ENCODE measurements at regions not wholly inside any gene's neighbourhood (a gene's known extent, or its start where the extent isn't known, plus 50 kb on each side); places are given as distances from the start of the nearest gene placed in this dataset.

DNA sequence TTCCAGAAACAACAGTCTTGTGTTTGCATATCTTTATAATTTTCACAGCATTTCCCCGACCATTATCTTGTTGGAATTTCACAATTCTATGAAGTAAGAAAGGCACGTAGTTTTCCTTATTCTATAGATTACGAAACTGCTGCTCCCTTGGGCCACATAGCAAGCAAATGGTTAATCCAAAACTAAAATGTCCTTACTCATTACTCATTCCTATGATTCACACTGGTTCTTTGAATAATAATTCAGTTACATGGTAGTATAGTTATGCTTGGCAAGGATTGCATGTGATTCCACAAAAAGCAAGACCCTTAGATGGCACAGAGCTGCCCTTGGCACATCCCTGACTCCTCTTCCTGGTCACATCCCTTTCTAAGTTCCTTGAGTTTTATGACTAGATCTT, 51.2 kb downstream of the OR13H1 start:
- no peaks in the 10 kb centered on the region for H3K27me3 ChIP-seq (ENCODE audit: insufficient read depth, low read length)
- ATAC-seq (no peak), DNase-seq (ENCODE audit: low read depth, low spot score) (no peak)
- ChIA-PET POLR2A (no interaction called here), RAD21 (ENCODE audit: low non-redundant PET in 1 of 2, low total read pairs in 2 of 2, uncharacterized antibody in 2 of 2, unreplicated experiment in 2 of 2) (no interaction called here), CTCF (no interaction called here)
- H3K9me2 ChIP-seq (ENCODE audit: insufficient read depth): no peaks in the 10 kb centered on the region
- no peak overlapping the region for H3K4me2 ChIP-seq (ENCODE audit: low read length)
- H3K27ac ChIP-seq (ENCODE audit: low read depth, low read length): no peak overlapping the region
- no peaks in the 10 kb centered on the region for H3K9me3 ChIP-seq (ENCODE audit: control insufficient read depth in 1 of 2, insufficient read depth in 1 of 2, low read depth in 1 of 2, low read length in 2 of 2)
- no peak overlapping the region for H3K9ac ChIP-seq (ENCODE audit: low read length)
- no peaks in the 10 kb centered on the region for H4K20me1 ChIP-seq (ENCODE audit: insufficient read depth)
- H3K4me1 ChIP-seq (ENCODE audit: control insufficient read depth in 1 of 2, insufficient read depth in 2 of 2, low read length in 2 of 2): no peaks in the 10 kb centered on the region
- H3K36me3 ChIP-seq (ENCODE audit: control insufficient read depth in 1 of 2, insufficient read depth in 2 of 2, low read length in 2 of 2): no peaks in the 10 kb centered on the region
- H2AFZ ChIP-seq (ENCODE audit: low read depth, low read length, poor library complexity, severe bottlenecking): no peak overlapping the region
- H3K4me3 ChIP-seq (replicated peaks in 1 of 2; ENCODE audit: low read depth in 1 of 2, low read length in 2 of 2): no peak overlapping the region
- TF ChIP-seq TCF7L2 (IDR thresholded peaks at IDR 0.05; ENCODE audit: borderline replicate concordance, extremely low read depth, insufficient read depth, insufficient read length) (no peak), MAX (IDR thresholded peaks at IDR 0.05) (no peak), JUND (IDR thresholded peaks at IDR 0.05) (no peak), SRF (IDR thresholded peaks at IDR 0.05; ENCODE audit: low read depth) (no peak), ZBTB33 (IDR thresholded peaks at IDR 0.05; ENCODE audit: extremely low read depth, insufficient replicate concordance, low read length) (no peak), CEBPB (IDR thresholded peaks at IDR 0.05; ENCODE audit: low read depth) (no peak), ZFX (IDR thresholded peaks at IDR 0.05) (no peak), YY1 (IDR thresholded peaks at IDR 0.05; ENCODE audit: extremely low read depth, insufficient replicate concordance, low read depth, low read length) (no peak), FOSL1 (IDR thresholded peaks at IDR 0.05; ENCODE audit: low read depth) (no peak)
- H3K79me2 ChIP-seq (ENCODE audit: insufficient read depth, low read length): no peaks in the 10 kb centered on the region
- intact Hi-C loops (cut with micrococcal nuclease): no loop called here
- BruUV-seq (replicated peaks): no TSS peak
